ENCODE measurements at regions not wholly inside any gene's neighbourhood (a gene's known extent, or its start where the extent isn't known, plus 50 kb on each side); places are given as distances from the start of the nearest gene placed in this dataset.

- TF ChIP-seq EZH2 (IDR thresholded peaks at IDR 0.05) (no peak), POLR2AphosphoS5 (IDR thresholded peaks at IDR 0.05; ENCODE audit: borderline replicate concordance, low read depth, low read length) (no peak)
These were observed 541.4 kb downstream of the DACH1 start for GRCh38 chr13:71325556-71325955.

Measured in SK-N-MC (cell line).